ENCODE measurements at regions not wholly inside any gene's neighbourhood (a gene's known extent, or its start where the extent isn't known, plus 50 kb on each side); places are given as distances from the start of the nearest gene placed in this dataset.

DNA sequence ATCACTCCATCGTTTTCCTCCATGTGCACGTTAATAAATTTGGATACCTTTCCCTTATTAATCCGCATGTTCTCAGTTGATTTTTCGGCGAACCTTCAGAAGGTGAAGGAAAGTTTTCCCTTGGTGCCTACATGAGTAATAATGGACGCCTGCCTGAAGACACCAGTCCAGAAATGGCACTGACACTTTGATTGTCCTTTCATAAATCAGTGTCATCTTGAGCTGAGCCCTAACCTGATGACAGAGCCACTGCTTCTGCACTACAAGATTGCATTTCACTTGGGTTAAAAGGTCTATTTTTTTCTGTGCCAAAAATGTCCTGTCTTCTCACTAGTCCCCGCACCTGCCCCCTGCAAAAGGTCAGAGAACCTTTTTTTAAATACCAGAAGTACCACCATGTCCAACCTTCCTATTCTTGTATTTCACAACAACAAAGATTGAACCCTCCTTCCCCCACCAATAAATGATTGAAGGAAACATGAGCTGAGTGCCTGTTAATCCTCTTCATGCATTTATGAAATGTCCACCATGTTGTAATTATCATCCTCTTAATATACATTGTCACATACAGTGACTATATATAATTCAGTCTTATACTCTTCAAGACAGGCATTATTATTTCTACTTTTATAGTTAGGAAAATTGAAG lies 219.9 kb upstream of the UBASH3B start:
- Mint-ChIP-seq H3K27me3 (peaks cover 7% of the 10 kb centered on the region), H3K9me3 (no peaks in the 10 kb centered on the region), H3K4me1 (peaks cover 6% of the 10 kb centered on the region), H3K4me3 (no peak overlapping the region), H3K27ac (no peak overlapping the region)
- ATAC-seq (no peak), DNase-seq (no peak)

GRCh38 chr11:122434786-122435185 lies 220.7 kb upstream of the UBASH3B start:
- H3K27me3 Mint-ChIP-seq, result peaks cover 7% of the 10 kb centered on the region
- no peak overlapping the region for H3K27ac Mint-ChIP-seq
- no peaks in the 10 kb centered on the region for H3K9me3 Mint-ChIP-seq
- DNase-seq, result no peak
- no peaks in the 10 kb centered on the region for H3K4me1 Mint-ChIP-seq
- no peak overlapping the region for H3K4me3 Mint-ChIP-seq
- ATAC-seq, result no peak

DNA sequence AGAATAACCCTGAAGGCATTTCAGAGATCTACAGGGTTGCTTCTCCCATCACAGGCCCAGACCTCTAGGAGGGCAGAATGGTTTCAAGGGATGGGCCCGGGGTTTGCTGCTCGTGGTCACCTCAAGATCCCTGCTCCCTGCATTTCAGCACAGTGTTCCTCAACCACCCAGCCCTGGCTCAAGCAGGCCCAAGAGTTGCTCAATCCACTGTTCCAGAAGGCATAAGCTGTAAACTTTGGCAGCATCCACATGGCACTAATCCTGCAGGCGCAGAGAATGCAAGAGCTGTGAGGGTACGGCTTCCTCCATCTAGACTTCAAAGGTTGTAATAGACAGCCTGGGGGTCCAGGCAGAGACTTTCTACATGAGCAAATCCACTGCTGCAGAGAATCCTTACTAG lies 225.0 kb upstream of the UBASH3B start:
- no peak for DNase-seq
- ATAC-seq, result no peak
- H3K4me3 Mint-ChIP-seq, result no peak overlapping the region
- H3K27ac Mint-ChIP-seq, result no peak overlapping the region
- H3K4me1 Mint-ChIP-seq, result no peaks in the 10 kb centered on the region
- H3K9me3 Mint-ChIP-seq, result no peaks in the 10 kb centered on the region
- peaks cover 9% of the 10 kb centered on the region for H3K27me3 Mint-ChIP-seq

GRCh38 chr11:122426073-122426472 lies 229.4 kb upstream of the UBASH3B start:
- H3K27me3 Mint-ChIP-seq, result peaks cover 8% of the 10 kb centered on the region
- ATAC-seq (no peak), DNase-seq (no peak)
- no peak overlapping the region for H3K4me3 Mint-ChIP-seq
- no peaks in the 10 kb centered on the region for H3K4me1 Mint-ChIP-seq
- no peak overlapping the region for H3K27ac Mint-ChIP-seq
- no peaks in the 10 kb centered on the region for H3K9me3 Mint-ChIP-seq

- no peak overlapping the region for H3K4me3 Mint-ChIP-seq
- H3K9me3 Mint-ChIP-seq, result no peaks in the 10 kb centered on the region
- no peaks in the 10 kb centered on the region for H3K4me1 Mint-ChIP-seq
- H3K27me3 Mint-ChIP-seq, result peaks cover 8% of the 10 kb centered on the region
- DNase-seq, result no peak
- no peak for ATAC-seq
- H3K27ac Mint-ChIP-seq, result no peak overlapping the region
These were observed 230.9 kb upstream of the UBASH3B start for GRCh38 chr11:122424636-122425035.

DNA sequence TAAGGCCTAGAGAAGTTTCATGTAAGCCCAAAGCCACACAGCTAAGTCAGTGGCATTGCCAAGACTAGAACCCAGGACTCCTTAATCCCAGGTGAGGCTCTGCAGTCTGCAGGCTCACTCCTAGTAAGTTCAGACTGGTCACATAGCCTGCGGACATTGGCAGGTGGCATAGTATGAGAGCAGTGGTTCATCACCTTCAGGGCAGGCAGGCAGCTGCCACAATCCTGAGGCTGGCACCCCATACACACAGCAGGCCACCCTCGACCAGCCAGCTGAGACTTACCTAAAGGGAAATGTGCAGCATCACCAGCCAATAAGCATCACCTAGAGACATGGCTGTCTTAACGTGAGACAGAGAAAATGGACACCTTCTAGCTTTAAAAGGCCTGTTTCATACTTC lies 231.6 kb upstream of the UBASH3B start:
- Mint-ChIP-seq H3K27ac (no peak overlapping the region), H3K4me1 (no peaks in the 10 kb centered on the region), H3K27me3 (peaks cover 8% of the 10 kb centered on the region), H3K4me3 (no peak overlapping the region), H3K9me3 (no peaks in the 10 kb centered on the region)
- ATAC-seq, result no peak
- DNase-seq, result no peak

DNA sequence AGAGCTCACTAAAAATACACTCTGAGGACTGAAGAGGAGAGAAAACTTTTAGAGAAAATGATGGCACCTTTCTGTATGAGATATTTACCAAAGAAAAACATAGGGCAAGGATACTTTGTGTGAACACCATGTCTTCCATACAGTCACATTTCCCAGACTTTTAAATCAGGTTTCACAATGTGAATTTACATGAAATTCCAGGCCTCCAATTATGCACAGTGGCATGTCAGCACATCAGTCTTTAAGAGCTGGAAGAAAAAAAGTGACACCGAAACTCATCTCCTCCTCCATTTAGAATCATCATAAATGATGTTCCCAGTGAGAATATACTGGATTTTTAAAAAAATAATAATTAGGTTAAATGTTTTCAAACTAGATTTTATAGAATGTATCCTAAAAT lies 232.2 kb upstream of the UBASH3B start:
- H3K27me3 Mint-ChIP-seq, result peaks cover 8% of the 10 kb centered on the region
- no peak overlapping the region for H3K4me3 Mint-ChIP-seq
- ATAC-seq (no peak), DNase-seq (no peak)
- peaks cover 0 to under 1% of the 10 kb centered on the region in 2 donors for H3K9me3 Mint-ChIP-seq
- H3K4me1 Mint-ChIP-seq, result no peaks in the 10 kb centered on the region
- H3K27ac Mint-ChIP-seq, result no peak overlapping the region

DNA sequence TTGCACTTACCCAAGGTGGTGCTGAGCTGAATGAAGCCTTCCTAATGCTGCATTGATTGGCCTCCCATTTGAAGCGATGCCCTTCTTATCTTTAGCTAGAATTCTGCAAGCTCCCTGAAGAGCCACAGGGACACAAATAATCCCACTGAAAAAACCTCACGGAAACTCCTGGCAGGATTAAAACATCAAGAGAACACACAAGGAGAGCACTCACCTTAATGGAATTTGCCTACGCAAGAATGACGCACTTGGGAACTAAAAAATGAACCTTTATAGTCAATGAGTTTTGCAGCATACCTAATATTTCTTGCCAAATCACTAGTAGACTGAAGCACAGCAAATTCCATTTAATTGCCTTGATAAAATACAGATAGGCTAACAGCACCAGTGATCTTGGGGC lies 232.8 kb upstream of the UBASH3B start:
- Mint-ChIP-seq H3K9me3 (peaks cover 0 to 6% of the 10 kb centered on the region in 2 donors), H3K4me3 (no peak overlapping the region), H3K27ac (no peak overlapping the region), H3K27me3 (peaks cover 8% of the 10 kb centered on the region), H3K4me1 (no peaks in the 10 kb centered on the region)
- DNase-seq, result no peak
- no peak for ATAC-seq

GRCh38 chr11:122421702-122422101 lies 233.8 kb upstream of the UBASH3B start:
- DNase-seq (no peak), ATAC-seq (no peak)
- Mint-ChIP-seq H3K27ac (no peak overlapping the region), H3K27me3 (peaks cover 8% of the 10 kb centered on the region), H3K4me1 (no peaks in the 10 kb centered on the region), H3K4me3 (no peak overlapping the region), H3K9me3 (peaks cover 0 to 6% of the 10 kb centered on the region in 2 donors)

DNA sequence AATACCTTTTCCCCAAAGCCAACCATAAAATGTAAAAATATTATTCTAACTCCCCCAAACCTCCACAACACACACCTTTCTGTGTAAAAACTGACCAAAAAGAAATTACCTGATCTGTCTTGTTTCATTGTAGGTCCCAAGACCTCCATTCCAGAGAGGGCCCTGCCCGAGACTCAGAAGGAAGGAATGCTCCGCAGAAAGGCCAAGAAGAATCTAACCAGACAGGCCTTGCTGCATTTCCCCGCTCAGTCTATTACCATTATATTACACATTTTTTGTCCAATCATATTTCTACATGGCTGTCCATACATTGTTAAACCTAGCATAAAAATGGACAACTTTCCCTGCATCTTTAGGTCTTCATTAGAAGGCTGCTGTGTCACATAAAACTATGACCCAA lies 237.5 kb upstream of the UBASH3B start:
- Mint-ChIP-seq H3K27ac (no peak overlapping the region), H3K27me3 (no peaks in the 10 kb centered on the region), H3K4me3 (no peak overlapping the region), H3K4me1 (no peaks in the 10 kb centered on the region), H3K9me3 (peaks cover 0 to 10% of the 10 kb centered on the region in 2 donors)
- ATAC-seq (no peak), DNase-seq (no peak)

DNA sequence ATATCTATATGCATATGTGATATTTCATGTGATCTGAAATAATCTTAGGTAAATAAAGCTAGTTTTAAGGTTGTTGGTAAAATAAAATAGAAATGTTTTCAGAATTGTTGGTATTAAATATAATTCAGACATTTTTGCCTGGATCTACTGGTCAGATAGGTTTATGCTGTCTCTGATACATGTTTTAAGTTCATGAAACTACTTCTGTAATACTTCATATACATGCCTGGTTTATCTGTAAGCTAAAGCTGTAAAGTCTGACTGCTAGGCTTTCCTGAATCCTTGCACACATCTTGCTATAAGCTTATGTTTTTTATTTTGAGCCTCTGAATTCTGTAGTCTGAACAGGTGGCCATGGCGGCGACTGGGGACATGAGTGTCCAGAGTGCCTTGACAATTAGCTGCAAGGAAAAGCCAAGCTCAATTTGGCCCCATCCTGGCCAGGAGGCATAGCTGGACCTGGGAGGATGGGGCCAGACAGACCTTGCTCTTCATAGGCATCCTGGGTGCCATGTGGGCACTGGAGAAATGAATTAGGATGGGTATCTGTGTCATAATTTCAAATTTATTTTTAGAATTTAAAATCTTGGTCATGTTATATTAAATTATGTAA lies 241.0 kb upstream of the UBASH3B start:
- DNase-seq (no peak), ATAC-seq (no peak)
- Mint-ChIP-seq H3K4me3 (no peak overlapping the region), H3K4me1 (no peaks in the 10 kb centered on the region), H3K9me3 (peaks cover 5 to 10% of the 10 kb centered on the region in 2 donors), H3K27ac (no peak overlapping the region), H3K27me3 (no peaks in the 10 kb centered on the region)

DNA sequence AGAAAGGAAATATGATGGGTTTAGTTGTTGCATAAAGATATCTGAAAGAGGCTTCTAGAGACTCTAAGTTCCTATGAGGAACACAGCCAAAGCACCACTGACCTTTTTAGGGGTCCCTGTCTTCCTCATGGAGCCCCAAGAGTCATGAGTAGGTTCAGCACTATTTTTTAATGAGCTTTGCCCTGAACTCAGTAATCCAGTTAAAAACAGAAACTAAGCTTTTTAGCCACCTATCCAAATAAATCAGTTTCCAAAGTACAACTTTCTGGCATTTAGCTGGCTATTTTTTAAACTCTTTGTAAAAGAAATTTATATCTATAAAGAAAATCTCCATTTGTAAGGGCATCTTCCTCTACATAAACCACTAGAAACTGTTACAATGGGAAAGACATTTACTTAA lies 241.8 kb upstream of the UBASH3B start:
- Mint-ChIP-seq H3K27ac (no peak overlapping the region), H3K27me3 (no peaks in the 10 kb centered on the region), H3K9me3 (peaks cover 5 to 10% of the 10 kb centered on the region in 2 donors), H3K4me1 (no peaks in the 10 kb centered on the region), H3K4me3 (no peak overlapping the region)
- DNase-seq (no peak), ATAC-seq (no peak)

- DNase-seq (no peak), ATAC-seq (no peak)
- Mint-ChIP-seq H3K27me3 (no peaks in the 10 kb centered on the region), H3K4me1 (no peaks in the 10 kb centered on the region), H3K27ac (no peak overlapping the region), H3K9me3 (peaks cover 4 to 5% of the 10 kb centered on the region in 2 donors), H3K4me3 (no peak overlapping the region)
These were observed 242.9 kb upstream of the UBASH3B start for GRCh38 chr11:122412581-122412980.

GRCh38 chr11:122406466-122406865 lies 249.1 kb upstream of the UBASH3B start:
- no peak overlapping the region for H3K27ac Mint-ChIP-seq
- no peaks in the 10 kb centered on the region for H3K4me1 Mint-ChIP-seq
- H3K9me3 Mint-ChIP-seq, result no peaks in the 10 kb centered on the region
- H3K4me3 Mint-ChIP-seq, result no peak overlapping the region
- DNase-seq (no peak), ATAC-seq (no peak)
- no peaks in the 10 kb centered on the region for H3K27me3 Mint-ChIP-seq

- Mint-ChIP-seq H3K9me3 (no peaks in the 10 kb centered on the region), H3K27ac (no peak overlapping the region), H3K4me1 (no peaks in the 10 kb centered on the region), H3K4me3 (no peak overlapping the region), H3K27me3 (no peaks in the 10 kb centered on the region)
- DNase-seq, result no peak
- no peak for ATAC-seq
These were observed 249.8 kb upstream of the UBASH3B start for GRCh38 chr11:122405547-122406341.

DNA sequence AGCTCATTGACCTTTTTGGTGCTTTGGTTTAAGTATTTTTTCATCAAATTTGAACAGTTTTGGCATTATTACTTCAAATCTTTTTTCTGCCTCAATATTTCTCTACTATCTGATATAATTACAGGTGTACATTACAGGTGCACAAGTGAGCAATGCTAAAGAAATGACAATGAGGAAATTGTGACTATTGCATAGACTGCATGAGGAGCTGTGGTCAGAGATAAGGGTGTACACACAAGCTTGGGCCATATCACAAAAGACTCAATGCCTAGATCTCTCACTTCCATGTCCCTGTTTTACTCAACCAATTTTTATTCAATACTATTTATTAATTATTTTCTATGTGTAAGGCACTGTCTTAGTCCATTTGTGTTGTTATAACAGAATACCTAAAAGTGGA lies 251.0 kb upstream of the UBASH3B start:
- Mint-ChIP-seq H3K4me1 (peaks cover 2% of the 10 kb centered on the region), H3K27me3 (no peaks in the 10 kb centered on the region), H3K9me3 (no peaks in the 10 kb centered on the region), H3K4me3 (no peak overlapping the region), H3K27ac (no peak overlapping the region)
- no peak for ATAC-seq
- no peak for DNase-seq

All from stimulated activated naive CD8-positive, alpha-beta T cell treated with anti-CD3 and anti-CD28 coated beads, Interleukin-15, amount 100 ng/mL, for 72 hours (primary cell).